Heart left ventricle (tissue), 13 donors: ENCODE measurements at regions not wholly inside any gene's neighbourhood (a gene's known extent, or its start where the extent isn't known, plus 50 kb on each side); places are given as distances from the start of the nearest gene placed in this dataset.

Experiments
- CTCF ChIP-seq, 12 donors: fragments of 200-600 bp; sonication (generic) in 4 of 12; IDR thresholded peaks; one replicate each; pipeline versions ENCODE4 v1.5.0 to v1.8.0; 2018 to 2022; ENCODE audit warnings: antibody characterized with exemption in 12 of 12, mild to moderate bottlenecking in 5 of 12
- POLR2A ChIP-seq, 2 donors: fragments of 450-650 bp; IDR thresholded peaks; one replicate each; pipeline ENCODE4 v1.6.1; 2017; ENCODE audit warnings: antibody characterized with exemption in 2 of 2, mild to moderate bottlenecking in 2 of 2, moderate library complexity in 2 of 2
- donor health status: ischemic (EF 13 %, LVEDD 7.1; RV severe dilation, severe dysfunction).
- donor health status: DM: no; HTN: yes; CAD: no.
- donor health status: DM: no; HTN: no; CAD: no.
- donor health status: ischemic (EF 25% LVEDD 6.9; RV normal size, moderate dysfunction).
- donor health status: ischemic (EF 25% LVEDD 5.7; RV mildly dilated, moderate dysfunction).
- donor health status: ischemic (EF 35%, LVEDD 5.7; RV mildly dilated, moderate dysfunction).
- donor health status: nonischemic (EF 11% LVEDD 7.7; RV severe dilation, severe dysfunction).
- donor health status: DM: yes; HTN: yes; CAD: no.
- donor health status: PGD.
- donor health status: ischemic (EF 29% LVEDD 5.4; RV normal size, mild dysfunction).
- donor health status: nonischemic (EF 23%, LVEDD 6.1; RV moderate dilation, normal function).

GRCh38 chr4:129498626-129499025, 402.7 kb downstream of the C4orf33 start:
- TF ChIP-seq CTCF (IDR thresholded peaks at IDR 0.05) (no peak), POLR2A (IDR thresholded peaks at IDR 0.05) (no peak)
